Esophagus muscularis mucosa (tissue), 3 donors: ENCODE measurements at regions not wholly inside any gene's neighbourhood (a gene's known extent, or its start where the extent isn't known, plus 50 kb on each side); places are given as distances from the start of the nearest gene placed in this dataset.

Experiments used
- CTCF ChIP-seq, 3 experiments: fragments of 200-600 bp in 2 of 3; fragments of 450-650 bp in 1 of 3; sonication (generic) in 2 of 3; IDR thresholded peaks; one replicate each; pipeline ENCODE4 v1.5.1; 2017 to 2019; ENCODE audit warnings: antibody characterized with exemption in 3 of 3, mild to moderate bottlenecking in 2 of 3, moderate library complexity in 1 of 3
- POLR2A ChIP-seq: fragments of 450-650 bp; IDR thresholded peaks from one replicate; pipeline ENCODE4 v1.6.1; 2017; ENCODE audit warnings: antibody characterized with exemption, moderate library complexity, mild to moderate bottlenecking, low read depth
- POLR2AphosphoS5 ChIP-seq, 2 donors: sonication (generic); formaldehyde crosslinking; IDR thresholded peaks; one replicate each; pipeline ENCODE4 v1.6.1; 2017; ENCODE audit warnings: antibody characterized with exemption in 2 of 2

DNA sequence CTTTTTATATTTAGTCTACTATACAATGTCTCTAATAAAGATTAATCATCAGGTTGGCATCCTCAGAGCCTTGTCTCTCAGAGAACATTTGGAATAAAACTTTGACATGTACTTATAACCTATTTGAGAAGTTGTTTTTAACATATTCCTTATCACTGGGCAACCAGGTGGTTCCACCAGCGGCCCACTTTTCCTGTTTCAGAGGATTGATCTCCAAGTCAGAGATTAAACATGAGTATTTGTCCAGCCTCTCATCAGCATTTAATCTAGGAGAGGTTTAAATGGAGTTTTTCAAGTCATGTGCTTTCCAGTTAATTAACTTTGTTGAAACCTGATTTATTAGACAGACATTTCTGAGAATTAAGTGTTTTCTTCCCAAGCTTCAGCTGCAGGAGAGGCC is 345.5 kb downstream of the GRXCR1 start:
- TF ChIP-seq POLR2AphosphoS5 (IDR thresholded peaks at IDR 0.05) (no peak), CTCF (IDR thresholded peaks at IDR 0.05) (no peak), POLR2A (no peak)
